Stimulated activated memory B cell treated with anti-CD40 and anti-IgM and Interleukin-4, amounts not matched to agents 10 μg/mL and 1 μg/mL and 100 μg/mL, for 72 hours (primary cell): ENCODE measurements at regions not wholly inside any gene's neighbourhood (a gene's known extent, or its start where the extent isn't known, plus 50 kb on each side); places are given as distances from the start of the nearest gene placed in this dataset.
A peak's percentile ranks its signal among the peaks of the same experiment; 100 is the strongest.
"Not testable (repeated sequence)": the region's sequence is repeated elsewhere in the genome, so short reads cannot be mapped to it uniquely, and the experiment has no call there.

Experiments
- ATAC-seq: fragments of 150-1000 bp; cut with Tn5 transposase; 2 replicates; pipeline ENCODE4 v1.10.0; 2021
- H3K27ac Mint-ChIP-seq: one replicate; pipeline ENCODE4 v1.8.0; 2022; ENCODE audit warnings: mild to moderate bottlenecking, mixed read lengths
- H3K27me3 Mint-ChIP-seq: one replicate; pipeline ENCODE4 v1.8.0; 2022; ENCODE audit warnings: mixed read lengths
- H3K36me3 Mint-ChIP-seq: one replicate; pipeline ENCODE4 v1.8.0; 2022; ENCODE audit warnings: mixed read lengths
- H3K4me1 Mint-ChIP-seq: one replicate; pipeline ENCODE4 v1.8.0; 2022; ENCODE audit warnings: mixed read lengths
- H3K4me3 Mint-ChIP-seq: one replicate; pipeline ENCODE4 v1.8.0; 2022; ENCODE audit warnings: mild to moderate bottlenecking, moderate library complexity, mixed read lengths
- H3K9me3 Mint-ChIP-seq: one replicate; pipeline ENCODE4 v1.8.0; 2022; ENCODE audit warnings: mixed read lengths

DNA sequence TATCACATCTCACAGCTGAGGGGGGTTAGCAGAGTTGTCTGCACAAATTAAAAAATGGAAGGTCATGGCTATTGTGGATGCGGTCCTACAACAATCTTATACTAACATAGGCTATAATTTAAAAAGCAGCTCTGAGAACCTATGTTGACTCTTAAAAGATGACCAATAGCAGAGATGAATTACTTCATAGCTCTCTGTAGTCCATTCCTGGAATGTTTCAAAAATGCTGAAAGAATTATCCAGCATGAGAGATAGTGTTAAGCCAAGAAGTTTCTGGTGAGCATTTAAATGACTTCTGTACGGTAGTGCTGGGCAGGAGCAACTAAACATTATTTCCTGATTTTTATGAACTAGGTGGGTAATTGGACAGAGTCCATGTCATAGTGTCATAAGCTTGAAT, 218.2 kb upstream of the NUDT12 start:
- Mint-ChIP-seq H3K27me3 (no peaks in the 10 kb centered on the region), H3K4me1 (no peaks in the 10 kb centered on the region), H3K4me3 (no peak overlapping the region), H3K9me3 (peaks cover 2% of the 10 kb centered on the region), H3K27ac (no peak overlapping the region), H3K36me3 (no peaks in the 10 kb centered on the region)
- no peak for ATAC-seq

DNA sequence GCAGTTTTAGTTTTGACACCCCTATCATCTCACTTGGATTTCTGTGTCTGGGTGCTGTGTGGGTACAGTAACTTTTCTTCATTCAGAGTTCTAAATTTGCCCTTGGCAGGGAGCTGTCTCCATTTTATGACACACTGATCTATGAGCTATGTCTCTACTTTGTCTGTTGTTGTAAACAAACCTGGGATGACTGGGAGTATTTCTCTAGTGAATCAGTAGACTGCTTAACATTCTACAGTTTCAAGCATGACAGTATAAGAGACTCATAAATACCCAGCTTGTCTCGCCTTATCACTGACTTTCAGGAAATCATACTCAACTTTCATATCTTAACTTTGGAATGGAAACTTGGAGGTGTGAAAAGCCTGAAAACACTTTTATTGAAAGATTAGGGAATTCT, 212.1 kb upstream of the NUDT12 start:
- no peaks in the 10 kb centered on the region for H3K36me3 Mint-ChIP-seq
- no peaks in the 10 kb centered on the region for H3K4me1 Mint-ChIP-seq
- H3K4me3 Mint-ChIP-seq, result no peak overlapping the region
- no peak for ATAC-seq
- peaks cover 2% of the 10 kb centered on the region for H3K9me3 Mint-ChIP-seq
- no peak overlapping the region for H3K27ac Mint-ChIP-seq
- H3K27me3 Mint-ChIP-seq, result no peaks in the 10 kb centered on the region

DNA sequence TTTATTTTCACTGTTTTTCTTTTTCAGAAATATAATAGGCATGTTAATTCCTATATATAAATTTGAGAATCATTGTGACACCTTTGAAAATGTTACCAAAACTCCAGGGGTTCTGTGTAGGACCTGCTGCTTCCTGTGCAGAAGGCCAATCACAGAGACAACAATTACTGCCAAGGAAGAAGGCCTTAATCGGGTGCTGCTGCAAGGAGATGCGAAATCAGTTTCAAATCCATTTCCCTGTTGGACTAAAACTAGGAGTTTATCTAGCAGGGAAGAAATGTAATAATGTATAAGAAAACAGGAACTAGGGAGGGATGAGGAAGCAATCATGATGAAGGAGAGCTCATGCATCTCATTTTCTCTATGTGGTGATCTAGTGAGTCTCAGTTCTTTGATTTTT, 209.7 kb upstream of the NUDT12 start:
- Mint-ChIP-seq H3K36me3 (no peaks in the 10 kb centered on the region), H3K27ac (no peak overlapping the region), H3K4me3 (no peak overlapping the region), H3K27me3 (no peaks in the 10 kb centered on the region), H3K4me1 (no peaks in the 10 kb centered on the region), H3K9me3 (peaks cover 3% of the 10 kb centered on the region)
- no peak for ATAC-seq

- no peaks in the 10 kb centered on the region for H3K36me3 Mint-ChIP-seq
- H3K9me3 Mint-ChIP-seq, result peaks cover 3% of the 10 kb centered on the region
- no peak overlapping the region for H3K27ac Mint-ChIP-seq
- peak; percentile 24 for ATAC-seq
- no peak overlapping the region for H3K4me3 Mint-ChIP-seq
- no peaks in the 10 kb centered on the region for H3K27me3 Mint-ChIP-seq
- no peaks in the 10 kb centered on the region for H3K4me1 Mint-ChIP-seq
Measured at GRCh38 chr5:103764403-103764802, 201.8 kb upstream of the NUDT12 start.

DNA sequence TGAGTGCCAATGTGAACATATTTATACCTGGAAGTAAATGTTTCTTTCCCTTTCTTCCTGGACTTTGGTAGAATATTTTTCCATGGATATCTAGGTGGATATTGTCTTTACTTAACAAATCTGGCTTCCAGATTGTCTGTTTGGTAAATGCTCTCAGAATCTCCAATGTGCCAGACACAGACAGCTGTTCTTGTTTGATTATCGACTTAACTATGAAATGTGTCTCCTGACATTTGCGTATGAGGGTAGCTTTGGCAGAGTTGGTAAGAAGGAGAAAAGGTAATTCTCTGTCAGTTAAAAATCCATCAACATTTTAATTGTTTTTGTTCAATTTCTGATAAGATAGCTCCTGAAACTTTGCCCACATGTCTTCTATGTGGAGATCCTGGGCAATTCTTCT, 196.4 kb upstream of the NUDT12 start:
- no peaks in the 10 kb centered on the region for H3K27me3 Mint-ChIP-seq
- no peaks in the 10 kb centered on the region for H3K4me1 Mint-ChIP-seq
- no peak for ATAC-seq
- H3K9me3 Mint-ChIP-seq, result peaks cover 6% of the 10 kb centered on the region
- no peaks in the 10 kb centered on the region for H3K36me3 Mint-ChIP-seq
- H3K27ac Mint-ChIP-seq, result no peak overlapping the region
- no peak overlapping the region for H3K4me3 Mint-ChIP-seq

- no peak overlapping the region for H3K4me3 Mint-ChIP-seq
- no peak overlapping the region for H3K27ac Mint-ChIP-seq
- no peak for ATAC-seq
- H3K4me1 Mint-ChIP-seq, result no peaks in the 10 kb centered on the region
- peaks cover 9% of the 10 kb centered on the region for H3K9me3 Mint-ChIP-seq
- no peaks in the 10 kb centered on the region for H3K27me3 Mint-ChIP-seq
- H3K36me3 Mint-ChIP-seq, result no peaks in the 10 kb centered on the region
Measured at GRCh38 chr5:103755974-103756373, 193.4 kb upstream of the NUDT12 start.

GRCh38 chr5:103745353-103746065, 182.9 kb upstream of the NUDT12 start:
- Mint-ChIP-seq H3K27me3 (no peaks in the 10 kb centered on the region), H3K4me1 (no peaks in the 10 kb centered on the region), H3K4me3 (no peak overlapping the region), H3K27ac (no peak overlapping the region), H3K9me3 (peaks cover 3% of the 10 kb centered on the region), H3K36me3 (no peaks in the 10 kb centered on the region)
- ATAC-seq, result no peak

GRCh38 chr5:103744159-103744558, 181.6 kb upstream of the NUDT12 start:
- Mint-ChIP-seq H3K36me3 (no peaks in the 10 kb centered on the region), H3K27ac (no peak overlapping the region), H3K4me1 (no peaks in the 10 kb centered on the region), H3K4me3 (no peak overlapping the region), H3K9me3 (peaks cover 6% of the 10 kb centered on the region), H3K27me3 (no peaks in the 10 kb centered on the region)
- ATAC-seq, result no peak

- Mint-ChIP-seq H3K9me3 (peaks cover 6% of the 10 kb centered on the region), H3K4me3 (no peak overlapping the region), H3K27me3 (no peaks in the 10 kb centered on the region)
Measured at GRCh38 chr5:103743421-103743820, 180.8 kb upstream of the NUDT12 start.

GRCh38 chr5:103741984-103742383, 179.4 kb upstream of the NUDT12 start:
- Mint-ChIP-seq H3K4me3 (no peak overlapping the region), H3K9me3 (peaks cover 6% of the 10 kb centered on the region), H3K27me3 (no peaks in the 10 kb centered on the region), H3K27ac (no peak overlapping the region), H3K36me3 (no peaks in the 10 kb centered on the region), H3K4me1 (no peaks in the 10 kb centered on the region)
- ATAC-seq, result no peak

More at GRCh38 chr5:103743421-103743820, 180.8 kb upstream of the NUDT12 start:
- Mint-ChIP-seq H3K36me3 (no peaks in the 10 kb centered on the region), H3K4me1 (no peaks in the 10 kb centered on the region), H3K27ac (no peak overlapping the region)
- no peak for ATAC-seq

DNA sequence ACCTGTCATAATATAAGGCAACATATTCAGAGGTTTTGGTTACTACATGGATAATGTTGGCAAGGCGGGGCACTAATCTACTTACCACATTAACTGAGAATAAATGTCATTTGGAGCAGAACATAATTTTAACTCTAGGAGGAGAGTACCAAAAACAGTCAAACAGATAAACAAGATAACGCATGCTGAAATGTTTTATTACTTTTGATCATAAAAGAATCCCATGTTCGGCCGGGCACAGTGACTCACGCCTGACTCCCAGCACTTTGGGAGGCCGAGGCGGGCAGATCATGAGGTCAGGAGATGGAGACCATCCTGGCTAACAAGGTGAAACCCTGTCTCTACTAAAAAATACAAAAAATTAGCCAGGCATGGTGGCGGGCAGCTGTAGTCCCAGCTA, 173.8 kb upstream of the NUDT12 start:
- H3K4me3 Mint-ChIP-seq, H3K36me3 Mint-ChIP-seq: not testable (repeated sequence)

DNA sequence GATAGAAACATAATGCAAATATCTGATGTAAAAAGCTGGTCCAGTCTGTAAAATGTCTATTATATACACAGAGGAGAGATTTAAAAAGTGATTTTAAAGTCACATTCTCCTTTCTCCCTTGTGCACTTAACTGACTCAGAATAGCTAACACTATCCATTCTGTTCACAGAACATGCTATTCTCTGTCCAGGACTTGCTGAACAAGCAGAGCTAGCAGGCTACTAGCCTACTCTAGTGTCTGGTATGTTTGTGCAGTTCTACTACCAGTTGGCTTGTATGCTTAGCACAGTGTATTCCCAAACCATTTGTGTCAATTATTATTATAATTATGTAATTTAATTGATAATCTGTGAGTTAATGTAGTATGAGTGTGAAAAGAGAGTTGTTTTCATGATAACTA, 161.7 kb upstream of the NUDT12 start:
- no peaks in the 10 kb centered on the region for H3K27me3 Mint-ChIP-seq
- H3K36me3 Mint-ChIP-seq, result no peaks in the 10 kb centered on the region
- no peaks in the 10 kb centered on the region for H3K4me1 Mint-ChIP-seq
- no peak overlapping the region for H3K27ac Mint-ChIP-seq
- peaks cover 13% of the 10 kb centered on the region for H3K9me3 Mint-ChIP-seq
- no peak overlapping the region for H3K4me3 Mint-ChIP-seq
- ATAC-seq, result no peak

More for the DNA sequence above, 173.8 kb upstream of the NUDT12 start:
- H3K27me3 Mint-ChIP-seq, H3K27ac Mint-ChIP-seq, H3K4me1 Mint-ChIP-seq, H3K9me3 Mint-ChIP-seq, ATAC-seq: not testable (repeated sequence)

DNA sequence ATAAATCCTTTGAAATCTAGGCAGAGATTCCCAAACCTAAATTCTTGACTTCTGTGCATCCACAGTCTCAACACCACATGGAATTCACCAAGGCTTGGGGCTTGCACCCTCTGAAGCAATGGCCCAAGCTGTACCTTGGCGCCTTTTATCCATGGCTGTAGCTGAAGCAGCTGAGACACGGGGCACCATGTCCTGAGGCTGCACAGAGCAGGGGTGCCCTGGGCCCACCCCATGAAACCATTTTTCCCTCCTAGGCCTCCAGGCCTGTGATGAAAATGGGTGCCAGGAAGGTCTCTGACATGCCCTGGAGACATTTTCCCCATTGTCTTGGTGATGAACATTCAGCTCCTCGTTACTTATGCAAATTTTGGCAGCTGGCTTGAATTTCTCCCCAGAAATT, 158.6 kb upstream of the NUDT12 start:
- no peak overlapping the region for H3K27ac Mint-ChIP-seq
- H3K9me3 Mint-ChIP-seq, result peaks cover 9% of the 10 kb centered on the region
- no peaks in the 10 kb centered on the region for H3K36me3 Mint-ChIP-seq
- ATAC-seq, result no peak
- H3K4me3 Mint-ChIP-seq, result no peak overlapping the region
- no peaks in the 10 kb centered on the region for H3K4me1 Mint-ChIP-seq
- H3K27me3 Mint-ChIP-seq, result no peaks in the 10 kb centered on the region

- ATAC-seq, result no peak
- Mint-ChIP-seq H3K36me3 (no peaks in the 10 kb centered on the region), H3K27me3 (no peaks in the 10 kb centered on the region), H3K4me3 (no peak overlapping the region), H3K4me1 (no peaks in the 10 kb centered on the region), H3K9me3 (peaks cover 6% of the 10 kb centered on the region), H3K27ac (no peak overlapping the region)
Measured at GRCh38 chr5:103718108-103718507, 155.5 kb upstream of the NUDT12 start.

DNA sequence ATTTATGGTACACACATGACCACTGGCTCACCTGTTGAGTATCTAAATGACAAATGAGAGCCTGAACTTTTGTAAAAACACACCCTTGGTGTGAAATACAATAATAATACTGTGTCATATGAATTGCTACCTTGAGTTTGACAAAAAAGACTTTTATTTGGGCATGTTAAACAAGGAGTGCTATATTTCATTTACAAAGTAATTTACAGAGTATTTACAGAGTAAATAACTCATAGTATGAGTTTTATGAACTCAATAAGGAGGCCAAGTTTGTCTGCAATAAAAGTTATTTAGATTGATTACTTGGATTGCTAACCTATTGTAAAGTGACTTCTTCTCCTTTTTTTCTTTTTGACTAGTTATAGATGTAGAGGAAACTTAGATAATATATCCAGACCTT, 146.0 kb upstream of the NUDT12 start:
- Mint-ChIP-seq H3K27me3 (no peaks in the 10 kb centered on the region), H3K27ac (no peak overlapping the region), H3K36me3 (no peaks in the 10 kb centered on the region), H3K4me3 (no peak overlapping the region), H3K4me1 (no peaks in the 10 kb centered on the region), H3K9me3 (peaks cover 2% of the 10 kb centered on the region)
- ATAC-seq, result no peak

GRCh38 chr5:103706939-103707682, 144.5 kb upstream of the NUDT12 start:
- ATAC-seq, result no peak
- Mint-ChIP-seq H3K27ac (no peak overlapping the region), H3K9me3 (peaks cover 4% of the 10 kb centered on the region), H3K36me3 (no peaks in the 10 kb centered on the region), H3K4me1 (no peaks in the 10 kb centered on the region), H3K27me3 (no peaks in the 10 kb centered on the region), H3K4me3 (no peak overlapping the region)
